NCI-H345 (cell line): ENCODE measurements at regions not wholly inside any gene's neighbourhood (a gene's known extent, or its start where the extent isn't known, plus 50 kb on each side); places are given as distances from the start of the nearest gene placed in this dataset.

ENCODE experiments used
- DNase-seq: peaks from one replicate; lab custom pipeline; 2025; lab: John Stamatoyannopoulos, UW

GRCh38 chr13:79811170-79811569, 330.2 kb downstream of the NDFIP2 start:
- no peak for DNase-seq

GRCh38 chr13:79810669-79811068, 329.7 kb downstream of the NDFIP2 start:
- DNase-seq: no peak

DNA sequence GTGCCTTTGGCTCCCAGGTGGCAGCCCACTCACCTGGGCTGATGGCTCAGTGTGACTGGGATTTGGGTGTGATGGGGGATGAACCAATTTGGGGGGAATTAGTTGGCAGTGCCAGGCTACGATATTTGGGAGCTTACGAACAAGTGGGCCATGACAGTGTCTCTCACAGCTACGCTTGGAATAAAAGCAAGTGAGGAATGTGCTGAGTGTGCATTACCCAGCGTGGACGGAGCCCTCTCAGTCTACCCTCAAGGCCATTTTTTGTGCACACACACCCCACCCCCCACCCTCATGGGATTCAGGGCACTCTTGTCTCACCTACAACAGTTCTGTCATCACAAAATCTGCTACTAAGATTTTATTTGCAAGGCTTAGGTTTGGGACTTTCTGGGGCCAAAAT, 329.1 kb downstream of the NDFIP2 start:
- DNase-seq: no peak

- DNase-seq: no peak
Measured at GRCh38 chr13:79808475-79808874, 327.5 kb downstream of the NDFIP2 start.

- DNase-seq: no peak
Measured at GRCh38 chr13:79807554-79807953, 326.6 kb downstream of the NDFIP2 start.

DNA sequence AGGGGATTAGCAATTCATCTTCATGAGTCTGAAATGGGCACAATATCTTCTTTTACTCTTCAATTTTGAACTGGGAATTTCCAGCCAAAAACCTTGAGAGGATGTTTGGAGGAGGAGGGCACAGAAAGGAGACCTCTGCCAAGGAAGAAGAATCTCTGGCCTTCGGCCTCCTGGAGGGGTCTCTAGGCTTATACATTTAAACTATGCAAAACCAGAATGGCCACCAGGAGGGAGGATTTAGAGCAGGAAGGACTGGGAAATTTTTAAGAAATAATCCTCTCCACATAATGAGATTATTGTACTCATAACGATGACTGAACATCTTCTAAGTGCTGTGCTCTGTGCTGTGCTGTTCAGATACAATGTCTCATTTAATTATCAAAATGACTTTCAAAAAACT, 325.9 kb downstream of the NDFIP2 start:
- DNase-seq: no peak

DNA sequence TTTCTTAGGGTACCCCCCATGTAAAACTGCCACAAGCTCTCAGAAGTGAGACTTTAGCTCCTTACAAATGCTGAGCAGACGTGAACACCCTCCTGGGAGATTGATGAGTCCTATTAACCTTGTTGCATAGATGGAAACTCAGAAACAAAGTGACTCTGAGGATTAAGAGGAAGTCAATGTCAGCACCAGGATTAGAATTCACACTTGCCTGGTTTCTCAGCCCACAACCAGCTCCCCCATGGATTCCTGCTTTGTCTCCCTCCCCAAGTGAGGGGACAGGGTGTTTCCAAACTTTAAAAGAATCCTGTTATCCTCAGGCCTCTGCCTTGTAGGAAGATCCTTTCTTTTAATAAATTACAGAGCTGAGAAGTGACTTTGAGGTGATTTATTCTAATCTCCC, 324.4 kb downstream of the NDFIP2 start:
- DNase-seq: no peak

- DNase-seq: no peak
Measured at GRCh38 chr13:79803989-79804388, 323.0 kb downstream of the NDFIP2 start.

DNA sequence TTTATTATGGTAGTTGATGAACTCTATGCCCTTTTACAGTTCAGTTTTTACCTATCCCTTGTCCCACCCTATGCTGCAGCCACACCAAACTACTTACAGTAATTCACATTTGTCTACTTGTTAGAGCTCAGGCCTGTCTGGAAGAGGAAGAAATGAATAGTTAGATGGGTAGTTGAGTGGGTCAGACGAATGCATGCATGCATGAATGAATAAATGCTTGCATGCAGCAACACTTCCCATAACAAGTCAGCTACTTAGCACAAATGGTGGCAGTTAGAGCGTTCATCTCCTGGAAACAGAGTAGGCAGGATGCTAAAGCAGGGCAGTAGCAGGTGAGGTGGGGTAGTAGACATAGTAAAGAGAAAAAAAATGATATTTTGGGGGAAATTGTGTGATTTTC, 322.3 kb downstream of the NDFIP2 start:
- no peak for DNase-seq

DNA sequence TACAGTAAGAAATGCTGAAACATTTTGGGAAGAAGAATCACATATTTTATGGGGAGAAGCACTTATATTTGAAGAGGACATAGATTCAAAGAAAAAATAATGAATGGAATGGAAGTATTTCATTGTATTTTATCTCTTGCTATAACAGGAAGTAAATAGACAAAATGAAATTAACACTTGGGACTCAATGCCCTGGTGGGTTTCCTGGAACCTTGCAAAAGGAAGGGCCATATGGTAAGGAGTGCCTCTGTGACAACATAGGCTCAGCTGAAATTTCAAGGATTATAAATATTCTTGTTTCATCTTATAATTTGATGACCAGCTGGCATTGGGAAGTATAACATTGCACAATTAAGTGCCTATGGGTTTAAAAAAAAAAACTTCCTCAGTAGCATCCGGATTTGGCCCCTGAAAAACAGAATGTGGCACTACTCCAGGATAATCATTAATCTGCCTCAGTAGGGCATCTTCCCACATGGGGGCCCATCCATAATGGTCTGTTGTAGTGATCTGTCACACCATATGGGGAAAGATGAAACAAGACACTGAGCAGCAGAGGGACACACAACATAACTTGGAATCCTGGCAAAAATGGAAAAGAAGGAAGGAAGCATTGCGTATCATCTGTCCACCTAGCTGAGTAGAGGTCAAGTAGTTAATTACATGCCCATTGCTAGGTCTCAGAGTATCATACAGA, 321.6 kb downstream of the NDFIP2 start:
- no peak for DNase-seq

DNA sequence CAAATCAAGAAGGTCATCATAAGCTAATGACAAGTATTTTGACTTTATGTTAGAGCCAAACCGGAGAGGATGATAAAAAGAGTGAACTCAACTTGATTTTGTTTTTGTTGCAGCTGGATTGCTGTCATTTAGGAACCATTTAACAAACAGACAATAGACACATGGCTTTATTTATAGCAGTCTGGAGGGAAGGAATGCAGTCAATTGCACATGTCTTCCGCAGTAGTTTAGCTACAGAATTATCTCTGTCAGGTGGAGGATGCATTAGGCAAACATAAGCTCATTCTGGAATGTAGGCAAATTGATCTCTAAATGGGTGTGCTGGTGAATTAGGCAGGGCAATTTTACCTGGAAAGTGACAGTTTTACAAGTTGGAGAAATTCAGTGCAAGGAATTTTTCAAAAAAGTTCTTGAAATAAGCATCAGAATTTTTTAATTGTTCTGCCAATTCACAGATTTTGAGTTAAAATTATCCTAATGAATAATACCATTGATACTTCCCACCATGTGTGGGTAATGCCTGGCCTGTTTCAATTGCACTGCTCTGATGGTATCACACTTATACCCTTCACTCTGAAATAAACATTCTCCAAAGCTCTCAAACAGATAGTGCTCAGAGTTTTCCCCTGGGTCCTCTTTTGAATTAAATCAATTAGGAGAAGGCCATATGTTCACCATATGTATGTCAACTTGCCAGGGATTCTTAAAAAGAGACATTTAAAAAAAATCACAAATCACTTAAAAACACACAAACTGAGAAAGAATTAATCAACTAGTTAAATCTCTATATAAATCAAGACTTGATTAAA, 318.3 kb downstream of the NDFIP2 start:
- no peak for DNase-seq

- DNase-seq: no peak
Measured at GRCh38 chr13:79796136-79796535, 315.2 kb downstream of the NDFIP2 start.

GRCh38 chr13:79794931-79795330, 314.0 kb downstream of the NDFIP2 start:
- no peak for DNase-seq

DNA sequence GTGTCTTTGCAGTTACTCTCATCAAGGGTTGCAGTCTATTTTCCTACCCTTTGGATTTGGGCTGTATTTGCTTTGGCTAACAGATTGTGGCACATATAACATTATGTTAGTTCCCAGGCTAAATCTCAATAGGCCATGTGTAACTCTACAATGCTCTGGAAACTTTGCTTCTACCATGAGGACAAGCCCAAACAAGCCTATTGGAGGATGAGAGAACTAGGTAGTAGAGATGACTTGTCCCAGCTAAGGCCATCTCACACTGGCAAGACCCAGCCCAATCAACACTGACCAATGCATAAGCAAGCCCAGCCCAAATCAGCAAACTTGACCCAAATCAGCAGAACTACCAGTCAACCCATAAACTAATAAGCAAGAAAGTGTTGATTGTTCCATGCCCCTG, 311.8 kb downstream of the NDFIP2 start:
- DNase-seq: no peak

DNA sequence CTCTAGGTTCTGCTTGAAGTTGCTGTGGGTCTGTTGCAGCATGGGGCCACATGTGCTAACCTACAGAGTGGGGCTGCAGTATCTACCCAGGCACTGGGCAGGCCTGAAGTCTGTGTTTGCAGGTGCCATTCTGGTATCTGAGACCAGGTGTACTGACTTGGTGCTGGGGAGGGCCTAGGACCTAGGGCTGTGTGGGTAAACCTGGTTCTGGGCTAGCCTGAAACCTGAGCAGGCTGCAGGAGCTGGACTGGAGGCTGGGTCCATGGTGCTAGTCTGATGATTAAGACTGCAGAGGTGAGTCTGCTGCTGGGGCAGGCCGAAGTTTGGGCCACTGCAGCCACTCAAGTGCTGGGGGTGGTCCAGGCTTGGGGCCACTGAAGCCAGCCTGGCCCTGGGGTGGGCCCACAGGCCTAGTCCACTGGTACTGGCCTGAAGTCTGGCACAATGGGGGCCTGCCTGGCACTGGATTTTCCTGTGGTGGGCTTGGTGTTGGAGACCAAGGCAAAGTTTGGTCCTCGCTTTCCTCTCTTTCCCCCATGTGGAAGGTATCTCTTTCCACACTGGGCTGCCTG, 310.6 kb downstream of the NDFIP2 start:
- no peak for DNase-seq

GRCh38 chr13:79786176-79786575, 305.2 kb downstream of the NDFIP2 start:
- no peak for DNase-seq

- DNase-seq: peak; percentile 81
Measured at GRCh38 chr13:79782541-79783205, 301.7 kb downstream of the NDFIP2 start.

DNA sequence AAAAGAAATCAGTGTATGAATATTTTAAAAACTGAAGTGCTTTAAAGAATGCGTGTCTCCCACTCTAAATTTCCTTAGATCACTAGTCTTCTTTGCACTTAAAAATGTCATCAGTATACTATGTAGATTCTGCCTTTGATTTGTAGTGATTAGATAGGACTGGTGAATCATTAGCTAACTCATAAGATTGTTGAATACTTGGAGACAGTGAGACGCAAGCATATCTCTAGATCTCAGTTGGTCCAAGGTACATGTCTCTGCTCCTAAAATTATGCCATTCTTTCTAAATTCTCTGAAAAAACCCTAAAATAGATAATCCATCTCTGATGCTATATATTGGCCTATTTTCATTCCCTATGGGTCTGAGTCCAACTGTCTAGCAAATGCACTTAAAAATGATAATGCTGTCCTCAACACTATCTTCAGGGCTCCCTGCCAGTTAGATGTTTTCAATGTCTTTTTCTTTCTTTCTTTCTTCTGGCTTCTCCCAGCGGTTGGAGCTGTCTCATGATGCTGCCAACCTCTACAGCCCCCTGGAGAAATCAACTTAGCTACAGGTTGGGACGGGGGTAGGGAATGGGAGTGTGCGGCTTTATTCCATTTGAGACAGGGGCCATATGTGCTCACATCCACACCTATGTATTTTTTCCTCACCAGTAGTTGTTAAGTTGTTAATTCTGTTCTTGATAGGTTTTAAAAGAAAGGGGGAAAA, 301.0 kb downstream of the NDFIP2 start:
- no peak for DNase-seq

DNA sequence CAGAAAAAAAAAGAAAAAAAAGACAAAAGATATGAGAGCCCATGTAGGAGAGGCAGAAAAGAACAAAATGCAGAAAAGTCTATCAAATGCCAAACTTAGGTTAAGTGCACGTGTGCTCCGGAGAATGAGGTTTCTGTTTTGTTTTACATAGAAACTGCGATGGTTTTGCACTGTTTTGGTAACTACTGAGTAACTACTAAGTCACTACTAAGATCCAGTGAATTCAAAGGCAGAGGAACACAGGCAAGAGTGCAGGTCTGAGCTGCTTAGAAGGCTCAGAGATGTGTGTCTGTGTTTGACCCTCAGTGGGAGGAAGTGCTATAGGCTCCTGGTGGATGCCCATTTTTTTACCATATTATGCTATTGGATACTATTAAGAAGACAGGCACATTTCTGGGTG, 299.3 kb downstream of the NDFIP2 start:
- no peak for DNase-seq

- no peak for DNase-seq
Measured at GRCh38 chr13:79779761-79780160, 298.8 kb downstream of the NDFIP2 start.

DNA sequence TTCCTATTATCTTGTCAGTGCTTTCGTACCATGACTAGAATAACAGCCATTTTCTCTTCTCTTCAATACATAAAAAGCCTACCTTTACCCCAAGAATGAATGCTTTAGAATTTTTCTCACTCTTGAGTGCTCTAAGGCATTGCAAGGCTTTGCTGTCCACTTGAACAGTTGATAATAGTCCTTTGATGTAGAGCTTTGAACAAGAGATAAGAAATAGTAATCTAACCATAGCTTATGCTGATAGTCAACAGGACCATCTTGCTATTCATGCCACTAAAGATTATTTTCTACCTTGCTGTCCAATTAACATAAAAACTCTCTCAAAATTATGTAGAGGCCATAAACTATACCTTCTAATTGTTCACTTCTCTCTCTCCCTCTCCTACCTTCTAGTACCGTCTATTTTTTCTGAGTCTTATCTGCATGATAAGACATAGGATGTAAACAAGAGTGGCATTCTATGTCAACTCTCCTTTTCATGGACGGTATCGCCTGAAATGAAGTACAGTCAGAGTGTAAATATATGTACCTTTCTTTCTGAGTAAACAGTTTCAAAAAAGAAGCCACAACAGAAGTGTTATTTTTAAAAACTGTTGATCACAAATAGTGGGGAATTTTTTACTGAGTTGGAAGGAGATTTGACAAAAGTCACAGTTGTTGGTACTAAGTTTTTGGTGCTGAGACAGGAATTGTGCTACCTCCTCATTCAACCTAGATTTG, 297.9 kb downstream of the NDFIP2 start:
- DNase-seq: no peak
